K562 (cell line): ENCODE measurements at regions not wholly inside any gene's neighbourhood (a gene's known extent, or its start where the extent isn't known, plus 50 kb on each side); places are given as distances from the start of the nearest gene placed in this dataset.

Source experiments
- ATAC-seq: fragments of 200-7000 bp; cut with Tn5 transposase; 3 replicates; pipeline ENCODE4 v1.9.1; 2020; ENCODE audit warnings: moderate library complexity
- BruUV-seq: library from RNA; stranded (reverse); fragments of 400-500 nt; replicated peaks from 2 replicates; lab custom pipeline; 2021; lab: Mats Ljungman, UMichigan
- CTCF ChIA-PET: fragments of 300-600 bp; formaldehyde crosslinking; extraction: SDS; loops from one replicate; lab custom pipeline; 2021; ENCODE audit warnings: low intra/inter-chr PET ratio; lab: Yijun Ruan, JAX
- POLR2A ChIA-PET: fragments of 300-600, 350-650 bp; sonication (Branson Sonifier 250); formaldehyde crosslinking; extraction: SDS; loops from one replicate; lab custom pipeline; 2021; ENCODE audit warnings: antibody characterized with exemption, inconsistent platforms; lab: Yijun Ruan, JAX
- DNase-seq, 4 experiments: peaks; one replicate each; pipeline versions ENCODE4 v3.0.0 to v3.0.0-alpha.2; 2011 to 2018; ENCODE audit warnings: low spot score in 3 of 4, mixed read lengths in 3 of 4; ENCODE audit errors: extremely low read depth in 1 of 4
- FAIRE-seq: peaks from 2 replicates; lab custom pipeline; 2011; peaks lifted over from hg19 to GRCh38; lab: Jason Lieb, UNC
- H2AFZ ChIP-seq: 2 replicates; pipeline ENCODE4 v1.6.0; 2011; ENCODE audit warnings: low read depth, low read length, control low read depth, inconsistent platforms
- H3K27ac ChIP-seq: fragments of 200-600 bp; 3 replicates; pipeline ENCODE4 v1.8.0; 2011; ENCODE audit warnings: low read depth, mild to moderate bottlenecking, control low read depth, inconsistent platforms, low read length, moderate library complexity, mixed read lengths; ENCODE audit errors: extremely low read depth
- H3K27me3 ChIP-seq, 2 experiments: fragments of 300-600 bp in 1 of 2; 2 replicates in 1 of 2; 3 replicates in 1 of 2; pipeline versions ENCODE4 v1.6.0 to v1.8.0; 2011; ENCODE audit warnings: inconsistent platforms in 2 of 2, low read length in 2 of 2, mild to moderate bottlenecking in 1 of 2, mixed read lengths in 1 of 2, moderate library complexity in 1 of 2; ENCODE audit not compliant: control insufficient read depth in 2 of 2, insufficient read depth in 2 of 2
- H3K36me3 ChIP-seq: fragments of 300-600 bp; 3 replicates; pipeline ENCODE4 v1.8.0; 2011; ENCODE audit warnings: mild to moderate bottlenecking, low read length, inconsistent platforms; ENCODE audit not compliant: control insufficient read depth, insufficient read depth
- H3K4me1 ChIP-seq, 2 experiments: fragments of 200-600 bp in 1 of 2; replicated peaks in 1 of 2; 2 replicates in 1 of 2; 3 replicates in 1 of 2; pipeline versions ENCODE4 v1.5.1 to v1.8.0; 2011; ENCODE audit warnings: inconsistent platforms in 2 of 2, low read length in 2 of 2, mild to moderate bottlenecking in 1 of 2, mixed read lengths in 1 of 2, moderate library complexity in 1 of 2; ENCODE audit not compliant: control insufficient read depth in 2 of 2, insufficient read depth in 2 of 2
- H3K4me2 ChIP-seq: 2 replicates; pipeline ENCODE4 v1.6.1; 2011; ENCODE audit warnings: low read length, control low read depth, inconsistent platforms, mixed read lengths; ENCODE audit not compliant: insufficient read depth
- H3K4me3 ChIP-seq: fragments of 200-600 bp; sonication (generic), shearing (Covaris generic); 2 replicates; pipeline ENCODE4 v1.5.1; 2016; ENCODE audit warnings: control low read depth, inconsistent platforms
- H3K79me2 ChIP-seq: fragments of 200-600 bp; 3 replicates; pipeline ENCODE4 v1.8.0; 2011; ENCODE audit warnings: low read length, inconsistent platforms; ENCODE audit not compliant: control insufficient read depth, insufficient read depth
- H3K9ac ChIP-seq, 2 experiments: 2 replicates each; pipeline versions ENCODE4 v1.6.0 to v1.6.1; 2011; ENCODE audit warnings: low read depth in 2 of 2, low read length in 2 of 2, control low read depth in 1 of 2, inconsistent platforms in 1 of 2, mild to moderate bottlenecking in 1 of 2, mixed read lengths in 1 of 2; ENCODE audit not compliant: insufficient read depth in 1 of 2
- H3K9me1 ChIP-seq: one replicate; pipeline ENCODE4 v1.6.0; 2011; ENCODE audit warnings: inconsistent platforms, mild to moderate bottlenecking, low read length, moderate library complexity; ENCODE audit not compliant: control insufficient read depth, insufficient read depth
- H3K9me3 ChIP-seq: replicated peaks from 2 replicates; pipeline ENCODE4 v1.5.1; 2011; ENCODE audit warnings: low read depth, low read length, inconsistent platforms; ENCODE audit not compliant: control insufficient read depth, insufficient read depth
- H4K20me1 ChIP-seq: replicated peaks from 2 replicates; pipeline ENCODE4 v1.6.1; 2011; ENCODE audit warnings: low read length, inconsistent platforms, mixed read lengths; ENCODE audit not compliant: control insufficient read depth, insufficient read depth
- CEBPG ChIP-seq, 3 experiments: fragments of 200-800 bp in 1 of 3; sonication (Bioruptor generic) in 1 of 3; sonication (generic) in 1 of 3; formaldehyde crosslinking in 1 of 3; IDR thresholded peaks in 2 of 3; conservative IDR thresholded peaks in 1 of 3; 2 replicates each; pipeline versions ENCODE4 v1.6.1 to v1.8.0; 2016 to 2022; ENCODE audit warnings: missing compliant biosample characterization in 2 of 3, missing genetic modification characterization in 2 of 3, mild to moderate bottlenecking in 1 of 3, missing genetic modification reagents in 1 of 3
- CXXC5 ChIP-seq: fragments of 250-450 bp; sonication (Bioruptor Pico); IDR thresholded peaks from 2 replicates; pipeline ENCODE4 v1.8.0; 2022; ENCODE audit warnings: inconsistent platforms, mild to moderate bottlenecking, moderate library complexity
- ETS1 ChIP-seq: conservative IDR thresholded peaks from 2 replicates; pipeline ENCODE4 v1.6.1; 2011; ENCODE audit warnings: low read depth, mild to moderate bottlenecking, low read length; ENCODE audit not compliant: control insufficient read depth
- L3MBTL2 ChIP-seq: fragments of 450-650 bp; IDR thresholded peaks from 2 replicates; pipeline ENCODE4 v1.6.1; 2016; ENCODE audit warnings: mild to moderate bottlenecking, moderate library complexity
- MAFF ChIP-seq: IDR thresholded peaks from 2 replicates; pipeline ENCODE4 v1.6.1; 2012; ENCODE audit warnings: low read length, improper control_type of control experiment
- NFE2L1 ChIP-seq: fragments of 450-650 bp; IDR thresholded peaks from 2 replicates; pipeline ENCODE4 v1.6.1; 2016; ENCODE audit warnings: missing genetic modification characterization, low read depth, mild to moderate bottlenecking, missing compliant biosample characterization, moderate library complexity, borderline replicate concordance
- NR0B1 ChIP-seq: fragments of 450-650 bp; IDR thresholded peaks from one replicate; pipeline ENCODE4 v1.6.1; 2018; ENCODE audit warnings: mild to moderate bottlenecking, moderate library complexity; ENCODE audit not compliant: partially characterized antibody
- SIX5 ChIP-seq, 2 experiments: IDR thresholded peaks; 2 replicates each; pipeline ENCODE4 v1.6.1; 2011; ENCODE audit warnings: low read length in 2 of 2, borderline replicate concordance in 1 of 2, low read depth in 1 of 2, mild to moderate bottlenecking in 1 of 2, moderate library complexity in 1 of 2; ENCODE audit not compliant: insufficient read depth in 1 of 2
- TARDBP ChIP-seq: fragments of 450-650 bp; IDR thresholded peaks from 2 replicates; pipeline ENCODE4 v1.6.1; 2016
- U2AF2 ChIP-seq: fragments of 200-400 bp; formaldehyde crosslinking; optimal IDR thresholded peaks from 2 replicates; pipeline ENCODE3; 2017; ENCODE audit warnings: low read depth, mild to moderate bottlenecking, low read length
- ZNF431 ChIP-seq: sonication (generic); formaldehyde crosslinking; IDR thresholded peaks from 2 replicates; pipeline ENCODE4 v1.8.0; 2022; ENCODE audit warnings: mild to moderate bottlenecking, missing genetic modification reagents
- WGBS: fragments of 100-300 bp; shearing (Covaris generic); methylation state at CpG from one replicate; pipeline ENCODE4 v1.1.6; 2016; ENCODE audit warnings: low coverage, mixed read lengths; ENCODE audit not compliant: insufficient coverage; ENCODE audit errors: missing lambda C conversion rate; 5-methylcytosine and 5-hydroxymethylcytosine counted together
- in situ Hi-C: fragments of 300-500 bp; cut with MboI; formaldehyde crosslinking; loops from 4 replicates; pipeline ENCODE4 v1.15.0; 2018; ENCODE audit warnings: inconsistent platforms, mixed read lengths
- intact Hi-C: fragments of 100-400 bp; cut with micrococcal nuclease; formaldehyde crosslinking; loops from 2 replicates; pipeline ENCODE4 v1.14.2; 2022

- H3K9me3 ChIP-seq, result no peaks in the 10 kb centered on the region
- ATAC-seq (no peak), DNase-seq (no peak), FAIRE-seq (no peak)
- no peak overlapping the region for H3K4me2 ChIP-seq
- H3K27ac ChIP-seq, result no peak overlapping the region
- in situ Hi-C loops, result no loop called here
- H3K4me1 ChIP-seq, result no peaks in the 10 kb centered on the region
- POLR2A ChIA-PET, result no interaction called here
- no peaks in the 10 kb centered on the region for H3K9me1 ChIP-seq
- H3K4me3 ChIP-seq, result no peak overlapping the region
- intact Hi-C loops, result no loop called here
- H3K9ac ChIP-seq, result no peak overlapping the region
- no peaks in the 10 kb centered on the region for H3K79me2 ChIP-seq
- no peaks in the 10 kb centered on the region for H4K20me1 ChIP-seq
- H3K27me3 ChIP-seq, result no peaks in the 10 kb centered on the region
- 0% methylated on average over 1 of the region's 1 CpG for WGBS
- H3K36me3 ChIP-seq, result no peaks in the 10 kb centered on the region
- TF ChIP-seq MAFF (no peak), CEBPG (CRISPR knock-in tag; IDR thresholded peaks at IDR 0.05) (no peak), CEBPG (tag; conservative IDR thresholded peaks at IDR 0.05 in 1 of 2, IDR thresholded peaks at IDR 0.05 in 1 of 2) (no peak), L3MBTL2 (no peak), TARDBP (no peak), NFE2L1 (tag) (no peak), NR0B1 (no peak), U2AF2 (no peak), ZNF431 (no peak), CXXC5 (CRISPR knock-in tag) (no peak), ETS1 (no peak), SIX5 (IDR thresholded peaks at IDR 0.05; ENCODE audit: borderline replicate concordance in 1 of 2, insufficient read depth in 1 of 2, low read depth in 1 of 2, low read length in 2 of 2) (no peak)
- TF ChIP-seq, all 486 proteins: peak for 0
- H2AFZ ChIP-seq, result no peak overlapping the region
- CTCF ChIA-PET, result no interaction called here
- BruUV-seq, result no TSS peak
Observed at GRCh38 chr9:115747731-115748130, 405.9 kb upstream of the PAPPA start.
